GM12873 (cell line): ENCODE measurements at regions not wholly inside any gene's neighbourhood (a gene's known extent, or its start where the extent isn't known, plus 50 kb on each side); places are given as distances from the start of the nearest gene placed in this dataset.

Source experiments
- CTCF ChIP-seq: IDR thresholded peaks from 2 replicates; pipeline ENCODE4 v1.5.1; 2012; ENCODE audit warnings: low read depth, mild to moderate bottlenecking, moderate library complexity, low read length, control low read depth; ENCODE audit not compliant: insufficient read depth; ENCODE audit errors: missing control alignments

GRCh38 chr18:77495079-77495478, 245.4 kb downstream of the GALR1 start:
- TF ChIP-seq CTCF = no peak

- TF ChIP-seq CTCF = no peak
Measured at GRCh38 chr18:77495982-77496690, 246.5 kb downstream of the GALR1 start.

- TF ChIP-seq CTCF = no peak
Measured at GRCh38 chr18:77501266-77501665, 251.6 kb downstream of the GALR1 start.

- TF ChIP-seq CTCF = no peak
Measured at GRCh38 chr18:77505499-77505898, 255.9 kb downstream of the GALR1 start.

- no peak for TF ChIP-seq CTCF
Measured at GRCh38 chr18:77512152-77512551, 262.5 kb downstream of the GALR1 start.

- TF ChIP-seq CTCF = no peak
Measured at GRCh38 chr18:77517901-77518300, 268.3 kb downstream of the GALR1 start.

- no peak for TF ChIP-seq CTCF
Measured at GRCh38 chr18:77520767-77521166, 271.1 kb downstream of the GALR1 start.
